ENCODE measurements at regions not wholly inside any gene's neighbourhood (a gene's known extent, or its start where the extent isn't known, plus 50 kb on each side); places are given as distances from the start of the nearest gene placed in this dataset.

GRCh38 chr7:50835156-50835555 lies 52.5 kb upstream of the GRB10 start:
- Histone ChIP-seq H3K36me3 (ENCODE audit: low read depth, low read length) (no peaks in the 10 kb centered on the region), H4K20me1 (ENCODE audit: low read length) (no peaks in the 10 kb centered on the region), H3K4me1 (ENCODE audit: insufficient read depth, low read length) (peaks cover 72% of the 10 kb centered on the region), H3K4me3 (ENCODE audit: low read length) (no peak overlapping the region), H3K27ac (ENCODE audit: low read length) (peak overlapping the region; percentile 54), H2AFZ (ENCODE audit: low read length) (no peak overlapping the region), H3F3A (ENCODE audit: low read length, unreplicated experiment) (peaks cover 5% of the 10 kb centered on the region), H3K9ac (ENCODE audit: low read length) (no peak overlapping the region; the same call in 1 of the 2 replicates), H3K27me3 (ENCODE audit: low read length) (no peaks in the 10 kb centered on the region), H3K79me2 (ENCODE audit: low read length) (no peaks in the 10 kb centered on the region), H3K4me2 (ENCODE audit: low read length) (no peak overlapping the region), H3K9me3 (ENCODE audit: low read length) (no peaks in the 10 kb centered on the region), H3K9me2 (replicated peaks; ENCODE audit: low read length) (no peaks in the 10 kb centered on the region)
- intact Hi-C loops (cut with micrococcal nuclease): loop anchor here (5.0 kb wide), 1 partner anchor 77 kb away; no protein-coding TSS in a partner anchor
- TF ChIP-seq CTCF (conservative IDR thresholded peaks at IDR 0.05; ENCODE audit: low read depth, low read length): no peak
- no peak for TF ChIP-seq EZH2 (IDR thresholded peaks at IDR 0.05; ENCODE audit: low read length, unreplicated experiment)
- no peak for TF ChIP-seq EZH2phosphoT487 (IDR thresholded peaks at IDR 0.05; ENCODE audit: borderline replicate concordance, low read length)
- POLR2A ChIA-PET (ENCODE audit: unreplicated experiment): no interaction called here
- DNase-seq: peak; percentile 61
- CTCF ChIA-PET: no interaction called here
- no peak for ATAC-seq
- BruUV-seq (replicated peaks): no TSS peak

- no peak for TF ChIP-seq EZH2phosphoT487 (IDR thresholded peaks at IDR 0.05; ENCODE audit: borderline replicate concordance, low read length)
- no peak for TF ChIP-seq EZH2 (IDR thresholded peaks at IDR 0.05; ENCODE audit: low read length, unreplicated experiment)
- no peak for TF ChIP-seq CTCF (conservative IDR thresholded peaks at IDR 0.05; ENCODE audit: low read depth, low read length)
- Histone ChIP-seq H2AFZ (ENCODE audit: low read length) (no peak overlapping the region), H3K27ac (ENCODE audit: low read length) (peak overlapping the region; percentile 54), H3K79me2 (ENCODE audit: low read length) (no peaks in the 10 kb centered on the region), H3K4me3 (ENCODE audit: low read length) (no peak overlapping the region), H3K9ac (ENCODE audit: low read length) (no peak overlapping the region; the same call in 1 of the 2 replicates), H3K9me3 (ENCODE audit: low read length) (no peaks in the 10 kb centered on the region), H3F3A (ENCODE audit: low read length, unreplicated experiment) (peaks cover 5% of the 10 kb centered on the region), H4K20me1 (ENCODE audit: low read length) (no peaks in the 10 kb centered on the region), H3K36me3 (ENCODE audit: low read depth, low read length) (no peaks in the 10 kb centered on the region), H3K4me1 (ENCODE audit: insufficient read depth, low read length) (peaks cover 67% of the 10 kb centered on the region), H3K9me2 (replicated peaks; ENCODE audit: low read length) (no peaks in the 10 kb centered on the region), H3K27me3 (ENCODE audit: low read length) (no peaks in the 10 kb centered on the region), H3K4me2 (ENCODE audit: low read length) (no peak overlapping the region)
- POLR2A ChIA-PET (ENCODE audit: unreplicated experiment): no interaction called here
- ATAC-seq (no peak), DNase-seq (no peak)
- CTCF ChIA-PET: no interaction called here
- BruUV-seq (replicated peaks): no TSS peak
- intact Hi-C loops (cut with micrococcal nuclease): loop anchor here (5.0 kb wide), 1 partner anchor 78 kb away; no protein-coding TSS in a partner anchor
These were observed 52.0 kb upstream of the GRB10 start for GRCh38 chr7:50834679-50835078.

- Histone ChIP-seq H4K20me1 (ENCODE audit: low read length) (no peaks in the 10 kb centered on the region), H3K27ac (ENCODE audit: low read length) (peak overlapping the region; percentile 98), H3K36me3 (ENCODE audit: low read depth, low read length) (no peaks in the 10 kb centered on the region), H3K79me2 (ENCODE audit: low read length) (no peaks in the 10 kb centered on the region), H3K9me3 (ENCODE audit: low read length) (no peaks in the 10 kb centered on the region), H2AFZ (ENCODE audit: low read length) (no peak overlapping the region), H3F3A (ENCODE audit: low read length, unreplicated experiment) (peaks cover 5% of the 10 kb centered on the region), H3K27me3 (ENCODE audit: low read length) (no peaks in the 10 kb centered on the region), H3K4me1 (ENCODE audit: insufficient read depth, low read length) (peaks cover 61% of the 10 kb centered on the region), H3K4me2 (ENCODE audit: low read length) (no peak overlapping the region), H3K4me3 (ENCODE audit: low read length) (no peak overlapping the region), H3K9ac (ENCODE audit: low read length) (no peak overlapping the region; the same call in 1 of the 2 replicates), H3K9me2 (replicated peaks; ENCODE audit: low read length) (no peaks in the 10 kb centered on the region)
- intact Hi-C loops (cut with micrococcal nuclease): no loop called here
- no peak for TF ChIP-seq EZH2phosphoT487 (IDR thresholded peaks at IDR 0.05; ENCODE audit: borderline replicate concordance, low read length)
- TF ChIP-seq EZH2 (IDR thresholded peaks at IDR 0.05; ENCODE audit: low read length, unreplicated experiment): no peak
- TF ChIP-seq CTCF (conservative IDR thresholded peaks at IDR 0.05; ENCODE audit: low read depth, low read length): no peak
- ATAC-seq (no peak), DNase-seq (no peak)
- BruUV-seq (replicated peaks): no TSS peak
- ChIA-PET POLR2A (ENCODE audit: unreplicated experiment) (no interaction called here), CTCF (no interaction called here)
These were observed 51.4 kb upstream of the GRB10 start for GRCh38 chr7:50834031-50834535.

Data from PC-3 (cell line).